Left hindlimb (tissue), 1 donor: ENCODE measurements at regions not wholly inside any gene's neighbourhood (a gene's known extent, or its start where the extent isn't known, plus 50 kb on each side); places are given as distances from the start of the nearest gene placed in this dataset.
"Not testable (repeated sequence)": the region's sequence is repeated elsewhere in the genome, so short reads cannot be mapped to it uniquely, and the experiment has no call there.

ENCODE experiments used
- DNase-seq: peaks from one replicate; pipeline ENCODE4 v3.0.0-alpha.2; 2018

- no peak for DNase-seq
Measured at GRCh38 chr10:107952649-107953556, 788.4 kb upstream of the SORCS1 start.

GRCh38 chr10:107950411-107951062 is 786.0 kb upstream of the SORCS1 start:
- not testable (repeated sequence) for DNase-seq

DNA sequence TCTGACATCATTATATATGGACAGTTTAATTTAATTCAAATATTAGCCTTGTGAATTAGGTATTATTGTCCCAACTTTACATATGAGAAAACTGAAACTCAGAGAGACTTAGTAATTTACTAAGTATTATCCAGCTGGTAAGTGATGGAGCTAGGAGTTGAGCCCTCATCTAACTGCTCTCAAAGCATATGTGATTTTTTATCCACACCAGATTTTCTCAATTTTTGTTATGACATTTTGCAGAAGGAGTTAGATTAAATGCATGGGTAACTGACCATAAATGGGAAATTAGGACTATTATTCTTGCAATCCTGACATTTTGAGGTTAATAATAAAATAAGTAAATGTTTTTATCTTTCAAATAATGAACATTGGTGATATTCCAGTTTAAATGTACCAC is 778.3 kb upstream of the SORCS1 start:
- no peak for DNase-seq

DNA sequence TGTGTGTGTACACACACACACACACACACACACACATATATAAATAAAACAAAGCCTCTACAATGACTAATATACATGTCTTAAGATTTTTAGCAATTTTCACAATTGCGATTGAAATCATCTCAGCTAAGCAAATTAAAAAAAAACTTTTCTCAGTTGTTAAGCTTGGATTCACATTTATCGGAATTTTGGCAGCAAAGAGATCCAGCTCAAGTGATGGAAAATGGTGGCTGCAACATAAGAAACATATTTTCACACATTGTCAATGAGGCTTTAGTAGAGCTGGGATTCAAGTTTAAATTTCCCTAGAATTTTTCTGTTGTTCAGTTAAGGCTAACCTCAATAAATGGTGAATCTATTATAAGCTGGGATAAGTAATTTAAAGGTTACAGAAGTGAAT is 768.6 kb upstream of the SORCS1 start:
- DNase-seq, result no peak

DNA sequence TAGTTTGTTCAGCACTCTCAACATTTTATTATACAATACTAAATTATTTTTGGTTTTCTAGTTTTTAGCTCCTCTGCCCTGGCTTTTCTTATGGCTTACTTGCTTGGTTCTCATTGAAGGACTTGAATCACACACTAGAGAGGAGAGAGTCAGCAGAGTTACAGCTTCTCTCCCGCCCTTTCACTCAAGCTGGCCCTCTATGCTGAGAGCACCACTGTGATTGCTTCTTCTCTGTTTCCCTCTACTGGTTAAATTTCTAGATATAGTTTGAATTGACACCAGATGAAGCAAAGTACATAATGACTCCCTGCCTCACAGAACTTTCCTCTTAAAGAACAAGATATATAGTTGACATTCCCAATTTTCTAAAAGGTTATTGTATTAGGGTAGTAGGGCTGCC is 767.3 kb upstream of the SORCS1 start:
- no peak for DNase-seq

DNA sequence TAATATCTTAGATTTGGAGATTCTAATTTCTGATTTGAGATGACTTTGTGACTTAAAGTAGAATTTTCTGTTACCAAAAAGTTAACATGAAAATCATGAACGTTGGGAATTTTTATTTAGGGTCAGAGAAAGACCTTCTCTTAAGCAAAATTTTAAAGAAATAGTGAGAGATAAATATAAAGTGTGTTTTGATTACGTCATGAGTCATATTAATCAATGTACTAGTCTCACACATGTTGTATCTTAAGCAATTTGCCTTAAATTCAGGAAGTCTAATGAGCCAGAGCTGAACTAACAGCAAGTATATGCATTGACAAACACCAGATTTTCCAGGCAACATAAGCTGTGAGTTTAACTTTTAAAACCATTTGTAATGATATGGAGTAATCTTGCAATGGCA is 765.5 kb upstream of the SORCS1 start:
- DNase-seq, result no peak

DNA sequence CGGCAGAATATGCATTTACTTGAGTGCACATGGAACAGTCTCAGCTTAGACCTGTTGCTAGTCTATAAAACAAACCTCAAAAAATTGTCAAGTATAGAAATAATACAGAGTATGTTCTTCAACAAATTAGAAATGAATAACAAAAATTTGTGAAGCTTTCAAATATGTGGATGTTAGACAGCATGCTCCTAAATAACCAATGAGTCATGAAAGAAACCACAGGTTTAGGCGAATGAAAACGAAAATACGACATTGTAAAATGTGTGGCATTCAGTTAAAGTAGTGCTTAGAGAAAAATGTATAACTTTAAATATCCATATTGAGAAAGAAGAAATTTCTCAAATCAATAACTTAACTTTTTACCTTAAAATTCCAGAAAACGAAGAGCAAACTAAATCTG is 760.0 kb upstream of the SORCS1 start:
- DNase-seq, result no peak

DNA sequence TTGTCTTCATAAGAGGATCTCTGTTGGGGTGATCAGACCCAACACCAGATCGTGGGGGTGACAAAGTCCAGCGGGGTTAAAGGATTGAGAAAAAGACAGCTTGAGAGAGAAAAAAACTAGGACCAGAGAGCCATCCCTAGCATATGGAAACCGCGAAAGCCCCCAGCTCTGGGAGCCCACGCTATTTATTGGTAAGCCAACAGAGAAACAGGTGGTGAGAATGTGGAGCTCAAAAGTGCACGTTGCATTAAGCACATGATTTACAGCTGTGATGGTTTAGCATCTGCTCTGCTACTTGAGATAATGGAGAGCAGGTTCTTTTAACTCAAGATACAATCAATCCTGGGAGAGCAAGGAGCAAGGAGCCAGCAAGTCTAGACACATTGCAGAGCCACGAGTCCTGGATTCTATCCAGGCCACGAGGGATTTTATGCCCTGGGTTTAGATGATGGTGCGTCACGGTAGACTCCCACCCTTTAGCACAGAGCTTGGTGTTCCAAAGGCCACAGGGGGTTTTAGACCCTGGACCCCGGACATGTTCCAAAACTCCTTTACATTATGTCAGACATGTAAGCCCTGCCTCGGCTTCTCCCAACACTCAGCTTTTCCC is 755.2 kb upstream of the SORCS1 start:
- no peak for DNase-seq

GRCh38 chr10:107918171-107918570 is 753.7 kb upstream of the SORCS1 start:
- no peak for DNase-seq

DNA sequence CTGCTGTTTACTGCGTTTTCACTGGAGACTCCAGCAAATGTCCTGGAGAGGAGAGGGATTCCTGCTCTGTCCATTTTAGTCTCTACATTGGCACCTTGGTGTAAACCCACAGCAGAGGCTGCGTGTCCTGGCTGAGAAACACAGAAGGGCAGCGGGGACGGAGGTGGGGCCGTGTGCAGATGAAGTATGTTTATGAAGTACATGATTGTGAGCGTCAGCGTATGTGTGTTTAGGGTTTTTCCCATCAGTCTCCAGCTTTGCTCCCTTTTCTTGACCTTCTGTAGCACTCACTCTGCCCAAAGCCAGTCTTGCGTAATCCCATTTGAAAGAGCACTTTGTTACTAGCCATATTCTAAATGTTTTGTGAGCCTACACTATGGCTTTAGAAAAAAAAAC is 750.7 kb upstream of the SORCS1 start:
- no peak for DNase-seq

- DNase-seq, result no peak
Measured at GRCh38 chr10:107914450-107915214, 750.1 kb upstream of the SORCS1 start.

- DNase-seq, result no peak
Measured at GRCh38 chr10:107913317-107914294, 749.1 kb upstream of the SORCS1 start.

GRCh38 chr10:107901076-107901475 is 736.6 kb upstream of the SORCS1 start:
- DNase-seq, result no peak

DNA sequence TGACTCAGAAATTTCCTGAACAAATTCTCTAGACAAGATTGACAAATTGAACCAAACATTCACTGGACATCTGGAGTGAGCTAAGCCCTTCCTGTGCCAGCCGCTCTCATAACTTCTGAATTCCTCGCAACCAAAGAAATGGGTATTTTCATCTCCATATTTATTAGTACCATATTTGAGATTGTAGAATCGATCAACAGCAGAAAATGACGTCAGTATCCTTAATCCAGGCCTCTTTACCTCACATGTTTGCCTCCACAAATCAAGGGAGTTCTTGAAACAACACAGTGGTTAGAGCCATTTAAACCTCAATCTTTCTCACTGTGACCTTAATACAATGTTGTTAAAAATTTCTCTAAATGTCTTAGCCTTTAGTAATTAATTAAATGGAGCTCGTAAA is 735.6 kb upstream of the SORCS1 start:
- DNase-seq, result no peak

DNA sequence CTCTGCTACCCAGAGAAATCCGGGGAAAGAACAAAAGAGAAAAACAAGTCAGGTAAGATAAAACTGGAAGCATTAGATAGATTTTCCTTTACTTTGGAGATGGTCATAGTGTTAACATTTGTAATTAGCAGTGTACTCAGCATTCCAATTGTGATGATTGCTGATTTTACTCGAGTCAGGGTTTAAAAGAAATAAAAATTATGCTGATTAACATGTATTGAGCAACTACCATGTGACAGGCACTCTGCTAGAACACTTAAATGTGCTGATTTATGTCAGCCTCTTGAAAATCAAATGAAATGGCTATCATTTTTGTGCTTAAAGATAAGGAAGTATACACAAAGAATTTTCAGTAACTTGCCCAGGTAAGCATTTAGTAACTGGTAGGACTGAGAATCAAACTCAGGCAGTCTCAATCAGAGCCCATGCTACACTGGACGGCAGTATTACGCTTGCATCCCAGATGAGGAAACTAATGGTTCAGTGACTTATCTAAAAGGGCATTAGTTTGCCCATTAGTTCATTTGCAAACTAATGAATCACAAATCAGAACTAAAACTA is 735.1 kb upstream of the SORCS1 start:
- DNase-seq, result no peak

- DNase-seq, result no peak
Measured at GRCh38 chr10:107899075-107899474, 734.6 kb upstream of the SORCS1 start.

GRCh38 chr10:107898392-107898791 is 733.9 kb upstream of the SORCS1 start:
- no peak for DNase-seq

DNA sequence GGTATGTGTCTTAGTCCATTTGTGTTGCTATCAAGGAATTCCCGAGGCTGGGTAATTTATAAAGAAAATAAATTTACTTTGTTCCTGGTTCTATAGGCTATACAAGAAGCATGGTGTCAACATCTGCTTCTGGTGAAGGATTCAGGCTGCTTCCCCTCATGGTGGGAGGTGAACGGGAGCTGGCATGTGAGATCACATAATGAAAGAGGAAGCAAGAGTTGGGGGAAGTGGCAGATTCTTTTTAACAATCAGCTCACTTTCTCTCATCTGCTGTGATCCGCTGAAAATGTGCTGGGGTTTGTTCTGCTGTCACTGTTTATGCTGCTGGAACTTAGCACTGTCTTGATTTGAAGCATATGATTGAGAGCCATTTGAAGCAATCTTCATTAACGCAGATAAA is 730.0 kb upstream of the SORCS1 start:
- DNase-seq, result no peak

- DNase-seq, result no peak
Measured at GRCh38 chr10:107889105-107889504, 724.6 kb upstream of the SORCS1 start.

DNA sequence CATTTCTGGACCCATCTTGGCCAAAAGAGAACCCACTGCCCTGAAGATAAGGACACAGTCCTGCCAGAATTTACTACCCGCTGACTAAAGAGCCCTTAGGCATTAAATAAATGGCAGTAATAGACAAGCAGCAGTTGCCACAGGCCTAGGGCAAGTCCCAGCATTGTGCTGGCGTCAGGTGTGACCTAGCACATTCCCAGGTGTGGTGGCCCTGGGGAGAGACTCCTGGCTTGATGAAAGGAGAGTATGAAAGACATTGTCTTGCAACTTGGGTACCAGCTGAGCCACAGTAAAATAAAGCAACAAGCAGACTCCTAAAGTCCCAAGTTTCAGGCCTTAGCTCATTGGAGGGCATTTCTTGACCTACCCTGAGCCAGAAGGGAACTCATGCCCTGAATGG is 715.7 kb upstream of the SORCS1 start:
- no peak for DNase-seq

GRCh38 chr10:107873007-107873406 is 708.5 kb upstream of the SORCS1 start:
- DNase-seq, result no peak

GRCh38 chr10:107865691-107866090 is 701.2 kb upstream of the SORCS1 start:
- no peak for DNase-seq
